ENCODE measurements at regions not wholly inside any gene's neighbourhood (a gene's known extent, or its start where the extent isn't known, plus 50 kb on each side); places are given as distances from the start of the nearest gene placed in this dataset.

- no peak overlapping the region for H2AFZ ChIP-seq
- H3K27ac ChIP-seq (ENCODE audit: low read depth), result no peak overlapping the region
- DNase-seq (ENCODE audit: low spot score) (no peak), ATAC-seq (no peak)
- 0 out of 2 replicates have a peak, but pooled peaks cover 7% of the 10 kb centered on the region for H3K4me1 ChIP-seq (ENCODE audit: insufficient read depth)
- Mint-ChIP-seq H3K9me3 (no peaks in the 10 kb centered on the region; the same call in 2 of the 3 replicates), H3K27ac (no peak overlapping the region), H3K27me3 (ENCODE audit: insufficient read depth, low read depth, poor library complexity) (peaks cover 6% of the 10 kb centered on the region), H3K4me3 (no peak overlapping the region), H3K4me1 (peaks cover 7% of the 10 kb centered on the region), H3K36me3 (ENCODE audit: low read depth) (no peaks in the 10 kb centered on the region)
- no peaks in the 10 kb centered on the region for H3F3A ChIP-seq (replicated peaks; ENCODE audit: low read depth)
- no peaks in the 10 kb centered on the region for H3K27me3 ChIP-seq (ENCODE audit: insufficient read depth)
- no peaks in the 10 kb centered on the region for H3K79me2 ChIP-seq (replicated peaks; ENCODE audit: insufficient read depth)
- no peaks in the 10 kb centered on the region for H3K36me3 ChIP-seq (ENCODE audit: insufficient read depth)
- H3K4me2 ChIP-seq, result no peak overlapping the region
- H3K9me2 ChIP-seq (ENCODE audit: insufficient read depth), result peaks cover 15% of the 10 kb centered on the region
- H4K20me1 ChIP-seq (replicated peaks; ENCODE audit: insufficient read depth), result no peaks in the 10 kb centered on the region
- no peak overlapping the region for H3K4me3 ChIP-seq
- no peak for TF ChIP-seq STAT1 (IDR thresholded peaks at IDR 0.05; ENCODE audit: unreplicated experiment)
These were observed 359.0 kb upstream of the SLC30A5 start for GRCh38 chr5:68734781-68735180.

GRCh38 chr5:68738236-68738635 is 355.6 kb upstream of the SLC30A5 start:
- no peaks in the 10 kb centered on the region for H3K4me1 Mint-ChIP-seq
- no peak overlapping the region; the same call in 1 of the 2 replicates for H2AFZ ChIP-seq

GRCh38 chr5:68738841-68739240 is 355.0 kb upstream of the SLC30A5 start:
- no peaks in the 10 kb centered on the region for H3F3A ChIP-seq (replicated peaks; ENCODE audit: low read depth)
- H3K27me3 Mint-ChIP-seq (ENCODE audit: insufficient read depth, low read depth, poor library complexity), result peaks cover 6% of the 10 kb centered on the region
- no peak overlapping the region; the same call in 1 of the 2 replicates for H3K27ac Mint-ChIP-seq
- H3K79me2 ChIP-seq (replicated peaks; ENCODE audit: insufficient read depth), result no peaks in the 10 kb centered on the region
- no peak overlapping the region for H3K4me3 Mint-ChIP-seq
- H3K27me3 ChIP-seq (ENCODE audit: insufficient read depth), result no peaks in the 10 kb centered on the region
- no peak overlapping the region for H3K27ac ChIP-seq (ENCODE audit: low read depth)
- ATAC-seq (no peak), DNase-seq (ENCODE audit: low spot score) (no peak)
- H3K4me1 ChIP-seq (ENCODE audit: insufficient read depth), result no peaks in the 10 kb centered on the region
- no peaks in the 10 kb centered on the region; the same call in 2 of the 3 replicates for H3K9me3 Mint-ChIP-seq
- no peaks in the 10 kb centered on the region for H3K36me3 Mint-ChIP-seq (ENCODE audit: low read depth)
- H3K9me2 ChIP-seq (ENCODE audit: insufficient read depth), result peaks cover 25% of the 10 kb centered on the region
- H3K4me1 Mint-ChIP-seq, result no peaks in the 10 kb centered on the region
- no peak overlapping the region for H3K4me2 ChIP-seq
- H3K4me3 ChIP-seq, result no peak overlapping the region
- H2AFZ ChIP-seq, result no peak overlapping the region
- H4K20me1 ChIP-seq (replicated peaks; ENCODE audit: insufficient read depth), result no peaks in the 10 kb centered on the region
- no peaks in the 10 kb centered on the region for H3K36me3 ChIP-seq (ENCODE audit: insufficient read depth)
- no peak for TF ChIP-seq REST (IDR thresholded peaks at IDR 0.05; ENCODE audit: unreplicated experiment)
- TF ChIP-seq ZNF331 (CRISPR knock-in tag; IDR thresholded peaks at IDR 0.05; ENCODE audit: low read depth), result no peak
- no peak for TF ChIP-seq EZH2phosphoT487 (IDR thresholded peaks at IDR 0.05; ENCODE audit: unreplicated experiment)
- no peak for TF ChIP-seq EZH2 (IDR thresholded peaks at IDR 0.05; ENCODE audit: low read depth, unreplicated experiment)
- no peak for TF ChIP-seq CREB1 (CRISPR knock-in tag; IDR thresholded peaks at IDR 0.05; ENCODE audit: low read depth)
- no peak for TF ChIP-seq ETS1 (IDR thresholded peaks at IDR 0.05)

More at GRCh38 chr5:68738236-68738635, 355.6 kb upstream of the SLC30A5 start:
- DNase-seq (ENCODE audit: low spot score), result no peak
- H3K27me3 ChIP-seq (ENCODE audit: insufficient read depth), result no peaks in the 10 kb centered on the region
- H3K4me3 ChIP-seq, result no peak overlapping the region
- Mint-ChIP-seq H3K27me3 (ENCODE audit: insufficient read depth, low read depth, poor library complexity) (peaks cover 6% of the 10 kb centered on the region), H3K9me3 (no peaks in the 10 kb centered on the region; the same call in 2 of the 3 replicates), H3K36me3 (ENCODE audit: low read depth) (no peaks in the 10 kb centered on the region), H3K4me3 (no peak overlapping the region), H3K27ac (no peak overlapping the region)
- H4K20me1 ChIP-seq (replicated peaks; ENCODE audit: insufficient read depth), result no peaks in the 10 kb centered on the region
- no peak overlapping the region for H3K27ac ChIP-seq (ENCODE audit: low read depth)
- H3F3A ChIP-seq (replicated peaks; ENCODE audit: low read depth), result no peaks in the 10 kb centered on the region
- no peaks in the 10 kb centered on the region for H3K79me2 ChIP-seq (replicated peaks; ENCODE audit: insufficient read depth)
- no peaks in the 10 kb centered on the region for H3K4me1 ChIP-seq (ENCODE audit: insufficient read depth)
- TF ChIP-seq ZNF114 (CRISPR knock-in tag; IDR thresholded peaks at IDR 0.05), result no peak
- H3K4me2 ChIP-seq, result no peak overlapping the region
- no peaks in the 10 kb centered on the region for H3K36me3 ChIP-seq (ENCODE audit: insufficient read depth)
- no peak for ATAC-seq
- H3K9me2 ChIP-seq (ENCODE audit: insufficient read depth), result peaks cover 22% of the 10 kb centered on the region

All from GM23338 (cell line).